OCI-LY7 (cell line): ENCODE measurements at regions not wholly inside any gene's neighbourhood (a gene's known extent, or its start where the extent isn't known, plus 50 kb on each side); places are given as distances from the start of the nearest gene placed in this dataset.

Experiments used
- EZH2phosphoT487 ChIP-seq: fragments of 200-600 bp; sonication (generic); IDR thresholded peaks from 2 replicates; pipeline ENCODE4 v1.6.1; 2018; ENCODE audit warnings: low read depth, borderline replicate concordance, mild to moderate bottlenecking, mixed run types, antibody characterized with exemption, low read length, moderate library complexity, mixed read lengths
- TF ChIP-seq, protein P1 (sequence below): fragments of 200-600 bp; sonication (generic); conservative IDR thresholded peaks from 2 replicates; pipeline ENCODE4 v1.5.1; 2014; ENCODE audit warnings: mild to moderate bottlenecking, antibody characterized with exemption, low read length, moderate library complexity, mixed read lengths

DNA sequence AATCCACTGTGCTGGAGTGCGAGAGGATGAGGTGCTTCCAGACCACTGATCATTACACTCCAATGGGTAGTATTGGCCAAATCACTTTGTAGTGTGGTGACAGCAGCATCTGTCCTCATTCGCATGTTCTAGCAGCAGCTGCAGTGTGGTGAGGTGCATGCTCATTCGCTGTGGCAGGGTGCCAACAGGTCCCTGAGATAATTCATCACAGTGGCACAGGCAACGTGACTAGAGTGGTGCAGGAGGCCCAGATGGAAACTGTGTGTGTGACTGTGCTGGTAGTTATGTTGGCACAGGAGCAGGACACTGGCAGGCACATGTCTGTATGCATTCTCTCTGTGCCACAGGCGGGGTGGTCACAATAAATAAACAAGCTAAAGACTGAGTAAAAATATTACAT lies 329.5 kb upstream of the SYT4 start:
- TF ChIP-seq, protein P1, sequence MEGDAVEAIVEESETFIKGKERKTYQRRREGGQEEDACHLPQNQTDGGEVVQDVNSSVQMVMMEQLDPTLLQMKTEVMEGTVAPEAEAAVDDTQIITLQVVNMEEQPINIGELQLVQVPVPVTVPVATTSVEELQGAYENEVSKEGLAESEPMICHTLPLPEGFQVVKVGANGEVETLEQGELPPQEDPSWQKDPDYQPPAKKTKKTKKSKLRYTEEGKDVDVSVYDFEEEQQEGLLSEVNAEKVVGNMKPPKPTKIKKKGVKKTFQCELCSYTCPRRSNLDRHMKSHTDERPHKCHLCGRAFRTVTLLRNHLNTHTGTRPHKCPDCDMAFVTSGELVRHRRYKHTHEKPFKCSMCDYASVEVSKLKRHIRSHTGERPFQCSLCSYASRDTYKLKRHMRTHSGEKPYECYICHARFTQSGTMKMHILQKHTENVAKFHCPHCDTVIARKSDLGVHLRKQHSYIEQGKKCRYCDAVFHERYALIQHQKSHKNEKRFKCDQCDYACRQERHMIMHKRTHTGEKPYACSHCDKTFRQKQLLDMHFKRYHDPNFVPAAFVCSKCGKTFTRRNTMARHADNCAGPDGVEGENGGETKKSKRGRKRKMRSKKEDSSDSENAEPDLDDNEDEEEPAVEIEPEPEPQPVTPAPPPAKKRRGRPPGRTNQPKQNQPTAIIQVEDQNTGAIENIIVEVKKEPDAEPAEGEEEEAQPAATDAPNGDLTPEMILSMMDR, result no peak
- TF ChIP-seq EZH2phosphoT487, result no peak
